ENCODE measurements at regions not wholly inside any gene's neighbourhood (a gene's known extent, or its start where the extent isn't known, plus 50 kb on each side); places are given as distances from the start of the nearest gene placed in this dataset.
"Not testable (repeated sequence)": the region's sequence is repeated elsewhere in the genome, so short reads cannot be mapped to it uniquely, and the experiment has no call there.

DNA sequence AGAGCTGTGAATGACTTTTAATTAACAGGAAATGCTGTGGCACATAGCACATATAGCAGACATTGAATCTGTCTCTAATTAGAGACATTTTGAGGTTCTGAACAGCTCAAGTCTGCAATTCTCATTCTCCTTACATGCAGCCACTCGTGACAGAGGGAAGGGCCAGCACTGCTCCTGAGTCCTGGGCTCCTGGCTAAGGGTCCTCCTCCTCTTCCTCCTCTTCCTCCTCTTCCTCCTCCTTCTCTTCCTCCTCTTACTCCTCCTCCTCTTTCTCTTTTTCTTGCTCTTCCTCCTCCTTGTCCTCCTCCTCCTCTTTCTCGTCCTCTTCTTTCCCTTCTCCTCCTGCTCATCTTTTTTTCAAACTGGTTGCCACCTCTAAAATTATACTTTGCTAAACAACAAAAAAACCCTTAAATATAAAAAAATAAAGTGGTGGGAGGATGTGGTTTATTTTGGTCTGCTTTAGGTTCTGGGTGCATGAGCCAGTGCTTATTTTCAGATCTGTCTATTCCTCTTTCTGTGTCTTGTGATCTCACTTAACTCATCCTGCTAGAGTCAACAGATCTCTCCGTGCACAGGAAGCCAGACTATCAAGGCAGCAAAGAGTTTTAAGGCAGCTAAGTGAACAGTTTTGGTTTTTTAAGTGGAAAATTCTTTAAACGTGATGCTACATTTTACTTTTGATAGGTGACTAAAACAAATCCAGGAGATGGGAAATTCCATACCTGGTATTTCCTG, 159.3 kb downstream of the CD83 start:
- no peak for DNase-seq

DNA sequence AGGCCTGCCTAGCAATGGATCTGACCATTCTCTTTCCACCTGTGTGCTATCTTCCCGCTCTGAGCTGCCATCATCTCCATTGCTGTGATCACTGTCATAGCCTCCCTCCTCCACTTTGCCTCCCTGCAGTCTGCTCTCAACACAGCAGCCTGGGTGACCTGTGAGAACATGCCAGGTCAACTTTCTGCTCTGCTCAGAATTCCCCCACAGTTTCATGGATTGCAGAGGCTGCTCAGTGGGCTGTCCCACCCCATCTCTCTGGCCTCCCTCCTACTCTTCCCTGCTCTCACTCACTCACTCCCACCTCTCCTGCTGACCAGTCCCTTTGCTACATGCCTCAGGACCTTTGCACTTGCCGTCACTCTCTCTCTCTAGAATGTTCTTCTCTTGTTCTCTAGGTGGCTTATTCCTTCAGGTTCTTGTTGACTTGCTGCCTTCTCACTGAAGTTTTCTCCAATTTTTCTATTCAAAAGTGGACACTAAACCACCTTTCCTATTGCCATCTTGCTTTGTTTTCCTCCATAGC, 159.9 kb downstream of the CD83 start:
- DNase-seq = no peak

DNA sequence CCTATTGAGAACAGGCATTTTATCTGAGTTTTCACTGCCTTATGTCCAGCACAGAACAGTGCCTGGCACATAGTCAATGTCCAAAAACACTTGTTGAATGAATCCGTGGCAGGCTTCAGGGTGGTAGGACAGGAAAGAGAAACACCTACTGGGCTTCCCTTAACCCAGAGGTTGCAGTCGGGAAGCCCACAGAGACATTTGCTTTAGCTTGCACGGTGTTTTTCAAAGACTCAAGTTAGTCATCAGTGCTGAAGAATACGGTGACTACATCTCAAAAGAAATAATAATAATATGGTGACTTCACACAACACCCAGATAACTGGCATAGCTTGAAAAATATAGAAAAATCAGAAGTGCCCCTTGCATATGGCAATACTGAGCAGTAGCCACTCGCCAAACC, 160.4 kb downstream of the CD83 start:
- DNase-seq = no peak

DNA sequence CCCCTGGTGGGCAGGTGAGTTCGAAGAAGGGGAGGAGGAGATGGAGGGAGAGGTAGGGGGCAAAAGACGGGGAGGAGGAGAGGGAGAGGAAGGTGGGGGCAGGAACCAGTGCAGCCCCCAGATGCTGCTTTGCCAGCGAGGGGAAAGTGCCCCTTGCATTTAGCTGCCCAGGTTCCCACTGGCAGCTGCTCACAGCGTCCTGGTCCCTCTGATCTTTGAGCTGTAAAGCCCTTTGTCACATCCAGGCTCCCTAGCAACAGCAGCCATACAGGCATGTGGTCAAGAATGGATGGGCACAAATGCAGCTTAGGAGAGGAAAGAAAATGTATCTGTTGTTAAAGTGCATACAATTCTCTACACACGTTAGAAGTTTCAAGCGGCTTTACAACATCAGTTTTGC, 160.9 kb downstream of the CD83 start:
- DNase-seq = no peak

DNA sequence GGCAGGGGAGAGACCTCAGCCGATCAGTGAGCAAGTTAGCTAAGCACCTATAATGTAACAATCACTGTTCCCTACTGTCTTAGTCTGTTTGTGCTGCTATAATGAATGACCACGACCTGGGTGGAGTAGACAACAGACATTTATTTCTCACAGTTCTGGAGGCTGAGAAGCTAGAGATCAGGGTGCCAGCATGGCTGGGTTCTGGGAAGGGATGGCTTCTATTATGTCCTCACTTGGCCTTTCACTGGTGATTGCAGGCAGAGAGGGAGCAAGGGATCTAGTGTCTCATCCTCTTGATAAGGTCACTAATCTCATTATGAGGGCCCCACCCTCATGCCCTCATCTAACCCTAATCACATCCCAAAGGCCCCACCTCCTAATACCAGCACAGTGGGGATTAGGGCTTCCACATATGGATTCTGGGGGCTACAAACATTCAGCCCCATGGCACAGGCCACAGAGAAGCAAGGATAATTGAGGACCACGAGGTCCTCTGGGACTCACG, 162.5 kb downstream of the CD83 start:
- no peak for DNase-seq

- DNase-seq = no peak
Observed at GRCh38 chr6:14280766-14281293, 163.3 kb downstream of the CD83 start.

- no peak for DNase-seq
Observed at GRCh38 chr6:14281811-14282660, 164.5 kb downstream of the CD83 start.

DNA sequence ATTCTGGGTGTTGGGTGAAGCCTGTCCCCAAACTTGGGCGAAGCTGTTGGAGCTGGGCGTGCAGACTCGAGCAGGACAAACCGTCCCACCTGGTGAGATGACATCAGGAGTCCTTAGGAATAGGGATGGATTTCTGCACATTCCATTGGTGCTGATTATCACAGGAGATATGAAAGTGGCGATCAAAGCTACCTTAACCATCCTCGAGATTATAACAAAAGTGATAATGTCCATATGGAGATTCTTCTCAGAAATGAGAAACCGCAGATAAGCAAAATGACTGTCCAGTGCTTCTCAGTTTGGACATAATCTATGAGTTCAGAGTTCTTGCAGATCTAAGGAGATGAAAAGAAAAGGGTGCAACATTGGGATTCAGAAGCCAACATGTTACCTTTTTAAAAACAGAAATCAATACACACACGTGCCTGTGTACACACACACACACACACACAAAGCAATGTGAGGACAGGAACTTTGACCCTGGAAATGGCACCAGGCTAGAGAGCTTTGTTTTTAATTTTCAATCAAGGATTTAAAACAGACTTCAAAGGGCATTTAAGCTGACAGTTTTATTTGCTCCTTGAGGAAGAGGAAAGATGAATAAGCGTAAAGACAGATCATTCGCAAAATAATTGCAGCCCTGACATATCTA, 165.4 kb downstream of the CD83 start:
- no peak for DNase-seq

DNA sequence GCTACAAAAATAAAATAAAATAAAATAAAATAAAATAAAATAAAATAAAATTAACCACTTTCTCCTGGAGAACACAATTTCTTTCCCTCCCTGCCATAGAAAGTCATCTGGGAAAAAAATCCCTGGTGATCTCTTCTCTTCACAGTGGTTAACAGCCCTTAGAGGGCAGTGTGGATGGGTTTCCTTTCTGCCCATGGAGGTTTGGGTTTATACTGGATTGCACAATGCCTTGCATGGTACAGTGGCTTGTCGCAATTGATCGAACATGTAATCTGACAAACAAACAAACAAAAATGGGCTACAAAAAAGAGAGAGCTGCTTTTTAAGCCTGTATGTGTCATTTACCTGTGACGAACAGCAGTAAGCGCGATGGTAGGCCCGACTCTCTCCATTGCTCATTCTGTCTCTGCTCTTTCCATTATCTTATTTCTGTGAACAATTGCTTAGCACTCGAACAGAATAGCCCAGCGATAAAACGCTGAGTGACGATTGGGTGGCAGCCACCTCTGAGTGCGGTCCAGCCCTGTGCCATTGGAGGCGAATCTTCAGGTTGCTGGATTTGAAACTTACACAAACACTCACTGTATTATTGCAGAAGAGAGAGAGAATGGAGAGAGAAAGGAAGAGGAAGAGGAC, 166.1 kb downstream of the CD83 start:
- no peak for DNase-seq

- no peak for DNase-seq
Observed at GRCh38 chr6:14284969-14285590, 167.5 kb downstream of the CD83 start.

DNA sequence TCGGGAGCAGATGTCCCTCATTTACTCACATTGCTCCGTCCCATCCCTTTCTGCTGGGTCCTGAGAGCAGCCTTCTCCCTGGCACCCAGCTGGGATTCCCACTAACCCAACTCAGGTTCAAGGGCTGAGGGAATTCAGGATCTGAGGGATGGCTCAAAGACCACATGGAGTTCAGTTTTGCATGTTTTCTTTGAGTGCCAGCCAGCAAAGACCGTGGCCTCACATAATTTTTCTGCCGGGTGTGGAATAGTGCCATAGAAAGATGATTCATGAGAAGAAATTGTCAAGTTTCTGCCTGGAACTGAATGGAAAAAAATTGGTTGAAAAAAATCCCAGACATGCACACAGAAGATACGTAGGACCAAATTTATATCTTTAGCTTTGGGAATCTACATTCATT, 168.6 kb downstream of the CD83 start:
- DNase-seq = no peak

- no peak for DNase-seq
Observed at GRCh38 chr6:14286634-14287428, 169.3 kb downstream of the CD83 start.

GRCh38 chr6:14287707-14288106, 170.1 kb downstream of the CD83 start:
- DNase-seq = no peak

- DNase-seq = no peak
Observed at GRCh38 chr6:14288910-14289309, 171.3 kb downstream of the CD83 start.

DNA sequence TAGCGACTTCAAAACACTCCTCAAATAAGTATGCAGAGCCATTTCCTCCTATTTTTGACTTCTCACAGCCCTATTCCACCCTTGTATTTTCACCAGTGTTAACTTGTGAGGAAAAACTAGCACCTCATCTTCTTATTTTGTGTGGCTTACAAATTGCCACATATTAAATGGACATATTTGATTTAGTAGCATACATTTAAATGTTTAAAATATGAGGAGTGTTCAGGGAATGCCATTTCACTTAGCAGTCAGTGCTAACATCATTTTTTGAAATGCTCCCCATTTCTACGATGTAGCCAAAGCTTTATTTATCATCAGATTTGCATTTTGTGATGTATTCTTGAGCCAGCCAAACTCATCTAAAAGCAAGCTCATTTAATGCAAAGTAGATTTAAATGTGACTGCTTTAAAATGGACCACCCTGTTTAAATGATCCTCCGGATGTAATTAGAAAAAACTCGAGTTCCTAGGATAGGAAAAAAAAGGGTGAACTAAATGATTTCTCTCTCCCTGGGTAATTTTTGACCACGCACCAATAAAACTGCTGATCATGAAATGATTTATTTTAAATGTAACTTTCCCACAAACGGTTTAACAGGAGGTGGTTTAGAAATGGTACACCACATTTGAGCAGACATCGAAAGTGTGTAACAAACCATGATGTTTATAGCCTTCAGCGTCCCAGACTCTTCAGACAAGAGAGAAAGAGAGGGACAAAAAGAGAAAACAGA, 172.6 kb downstream of the CD83 start:
- DNase-seq = no peak

- DNase-seq = no peak
Observed at GRCh38 chr6:14290772-14291330, 173.3 kb downstream of the CD83 start.

DNA sequence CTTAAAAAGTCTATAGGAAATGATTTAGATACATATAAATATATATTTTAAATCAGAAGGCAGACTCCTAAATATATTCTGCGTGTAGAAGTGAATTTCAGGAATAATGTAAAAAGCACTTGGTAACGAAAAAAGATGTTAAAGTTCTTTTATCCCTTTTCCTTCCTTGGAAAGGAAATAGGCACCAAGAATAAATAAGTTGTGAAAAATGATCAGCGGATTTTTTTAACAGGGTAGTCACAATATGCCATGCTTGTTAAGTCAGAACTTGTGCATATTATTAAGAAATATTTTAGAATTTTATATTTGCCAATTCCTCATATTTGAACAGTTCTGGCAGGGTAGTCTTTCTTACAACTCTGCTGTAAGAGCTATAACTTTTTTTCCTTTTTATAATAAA, 173.8 kb downstream of the CD83 start:
- no peak for DNase-seq

DNA sequence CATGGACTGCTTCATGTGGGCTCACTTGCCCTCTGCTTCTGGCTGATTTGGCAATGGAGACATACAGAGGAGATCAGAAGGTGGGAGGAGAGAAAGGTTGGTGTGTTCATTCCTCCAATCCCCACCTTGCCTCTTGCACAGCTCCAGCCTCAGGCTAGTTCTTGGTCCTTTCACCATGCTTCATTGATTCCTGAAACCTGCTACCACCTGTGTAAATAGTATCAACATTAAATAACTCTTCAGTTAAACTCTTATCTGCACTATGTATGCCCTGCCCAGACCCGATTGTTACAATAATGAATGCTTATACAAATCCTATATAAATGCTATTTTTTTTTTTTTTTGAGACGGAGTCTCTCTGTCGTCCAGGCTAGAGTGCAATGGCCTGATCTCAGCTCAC, 174.5 kb downstream of the CD83 start:
- no peak for DNase-seq

- no peak for DNase-seq
Observed at GRCh38 chr6:14294270-14294951, 176.8 kb downstream of the CD83 start.

- not testable (repeated sequence) for DNase-seq
Observed at GRCh38 chr6:14296698-14297097, 179.1 kb downstream of the CD83 start.

Data from stimulated activated CD4-positive, alpha-beta T cell treated with anti-CD3 and anti-CD28 coated beads, Interleukin-2, amount 100 ng/mL, for 48 hours (primary cell).